Sigmoid colon (tissue), 6 donors: ENCODE measurements at regions not wholly inside any gene's neighbourhood (a gene's known extent, or its start where the extent isn't known, plus 50 kb on each side); places are given as distances from the start of the nearest gene placed in this dataset.
A peak's percentile ranks its signal among the peaks of the same experiment; 100 is the strongest.
"Not testable (repeated sequence)": the region's sequence is repeated elsewhere in the genome, so short reads cannot be mapped to it uniquely, and the experiment has no call there.

Experiments used
- DNase-seq: peaks from one replicate; pipeline ENCODE4 v3.0.0-alpha.2; 2019
- H3K27ac ChIP-seq, 4 donors: fragments of 200-600 bp; sonication (generic); one replicate each; pipeline ENCODE4 v1.5.1; 2016 to 2019; ENCODE audit warnings: mild to moderate bottlenecking in 1 of 4
- H3K27me3 ChIP-seq, 3 donors: fragments of 200-600 bp; sonication (generic); one replicate each; pipeline ENCODE4 v1.5.1; 2019; ENCODE audit warnings: mild to moderate bottlenecking in 1 of 3
- H3K36me3 ChIP-seq, 4 donors: fragments of 200-600 bp; sonication (generic); one replicate each; pipeline ENCODE4 v1.5.1; 2016 to 2019
- H3K4me1 ChIP-seq, 4 donors: fragments of 200-600 bp; sonication (generic); one replicate each; pipeline ENCODE4 v1.5.1; 2017 to 2019
- H3K4me3 ChIP-seq, 4 donors: fragments of 200-600 bp; sonication (generic); one replicate each; pipeline ENCODE4 v1.5.1; 2017 to 2019; ENCODE audit warnings: mild to moderate bottlenecking in 2 of 4, moderate library complexity in 1 of 4
- H3K9me3 ChIP-seq, 4 donors: fragments of 200-600 bp in 3 of 4; sonication (generic) in 3 of 4; one replicate each; pipeline versions ENCODE4 v1.5.1 to v1.6.1; 2013 to 2019
- CTCF ChIP-seq, 4 experiments: fragments of 450-650 bp in 3 of 4; fragments of 200-600 bp in 1 of 4; IDR thresholded peaks; one replicate each; pipeline ENCODE4 v1.5.1; 2016 to 2019; ENCODE audit warnings: antibody characterized with exemption in 4 of 4, mild to moderate bottlenecking in 3 of 4, moderate library complexity in 2 of 4
- EP300 ChIP-seq, 4 donors: sonication (generic); formaldehyde crosslinking; IDR thresholded peaks; one replicate each; pipeline ENCODE4 v1.6.1; 2017; ENCODE audit warnings: antibody characterized with exemption in 4 of 4
- POLR2A ChIP-seq, 2 donors: fragments of 450-650 bp; IDR thresholded peaks; one replicate each; pipeline ENCODE4 v1.6.1; 2016; ENCODE audit warnings: antibody characterized with exemption in 2 of 2, mild to moderate bottlenecking in 2 of 2, moderate library complexity in 2 of 2
- POLR2AphosphoS5 ChIP-seq, 4 donors: sonication (generic); formaldehyde crosslinking; IDR thresholded peaks; one replicate each; pipeline ENCODE4 v1.6.1; 2017; ENCODE audit warnings: antibody characterized with exemption in 4 of 4
- WGBS, 2 donors: extraction: QIAGEN DNeasy Blood & Tissue Kit; methylation state at CpG; one replicate each; pipeline ENCODE4 v1.1.7; 2013; 5-methylcytosine and 5-hydroxymethylcytosine counted together
- intact Hi-C: fragments of 100-400 bp; cut with DNase I; formaldehyde crosslinking; loops from one replicate; pipeline ENCODE4 v1.15.1; 2023
- donor health status: healthy with polysubstance abuse.
- donor health status: healthy.

DNA sequence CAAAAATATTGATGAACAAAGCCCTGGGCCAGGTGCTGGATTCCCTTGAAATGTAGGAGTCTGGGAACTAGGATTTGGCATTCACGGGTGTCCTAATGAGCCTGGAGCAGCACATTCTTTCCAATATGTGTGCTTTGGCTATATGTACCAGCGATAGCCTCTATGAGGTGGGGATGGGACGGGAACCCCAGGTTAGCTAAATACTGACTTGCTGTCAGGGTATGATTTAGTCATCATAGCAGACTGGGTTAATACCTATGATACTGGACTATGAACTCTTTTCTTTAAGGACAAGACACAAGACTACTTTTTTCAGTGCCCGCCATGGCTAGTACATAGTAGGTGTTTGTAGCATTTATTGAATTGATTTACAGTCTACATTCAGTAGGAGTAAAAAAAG, 152.7 kb downstream of the KCNRG start:
- Histone ChIP-seq H3K27me3 (no peaks in the 10 kb centered on the region), H3K27ac (no peak overlapping the region), H3K36me3 (no peaks in the 10 kb centered on the region), H3K4me1 (no peaks in the 10 kb centered on the region), H3K9me3 (no peaks in the 10 kb centered on the region), H3K4me3 (no peak overlapping the region)
- intact Hi-C loops: no loop called here
- TF ChIP-seq POLR2AphosphoS5 (IDR thresholded peaks at IDR 0.05): no peak
- TF ChIP-seq POLR2A (IDR thresholded peaks at IDR 0.05): no peak
- TF ChIP-seq CTCF (IDR thresholded peaks at IDR 0.05): no peak
- no peak for DNase-seq
- 88 to 92% methylated on average over 4 of the region's 4 CpGs for WGBS, 2 donors

DNA sequence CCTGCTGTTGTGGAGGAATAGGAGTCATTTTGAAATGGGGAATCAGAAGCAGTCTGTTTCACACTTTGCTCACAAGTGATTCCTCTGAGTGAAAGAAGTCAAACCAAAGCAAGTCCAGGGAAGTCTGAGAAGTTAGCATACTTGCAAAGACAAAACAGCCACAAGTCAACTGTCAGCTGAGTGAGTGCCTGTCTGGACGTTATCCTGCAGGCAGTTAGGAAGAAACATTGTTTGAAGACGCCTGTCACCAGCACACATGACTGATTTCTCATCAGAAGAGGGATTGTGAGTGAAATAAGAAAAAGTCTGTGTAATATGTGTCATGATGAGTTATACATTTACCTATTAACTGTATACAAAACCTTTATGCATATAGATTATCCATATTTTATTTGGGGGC, 153.5 kb downstream of the KCNRG start:
- Histone ChIP-seq H3K4me3 (no peak overlapping the region), H3K9me3 (no peaks in the 10 kb centered on the region), H3K4me1 (no peaks in the 10 kb centered on the region), H3K36me3 (no peaks in the 10 kb centered on the region), H3K27ac (no peak overlapping the region), H3K27me3 (no peaks in the 10 kb centered on the region)
- no peak for DNase-seq
- intact Hi-C loops: no loop called here
- WGBS, 2 donors: 77 to 82% methylated on average over 2 of the region's 2 CpGs
- TF ChIP-seq POLR2AphosphoS5 (IDR thresholded peaks at IDR 0.05) (no peak), EP300 (IDR thresholded peaks at IDR 0.05) (no peak), POLR2A (IDR thresholded peaks at IDR 0.05) (no peak), CTCF (IDR thresholded peaks at IDR 0.05) (no peak)

DNA sequence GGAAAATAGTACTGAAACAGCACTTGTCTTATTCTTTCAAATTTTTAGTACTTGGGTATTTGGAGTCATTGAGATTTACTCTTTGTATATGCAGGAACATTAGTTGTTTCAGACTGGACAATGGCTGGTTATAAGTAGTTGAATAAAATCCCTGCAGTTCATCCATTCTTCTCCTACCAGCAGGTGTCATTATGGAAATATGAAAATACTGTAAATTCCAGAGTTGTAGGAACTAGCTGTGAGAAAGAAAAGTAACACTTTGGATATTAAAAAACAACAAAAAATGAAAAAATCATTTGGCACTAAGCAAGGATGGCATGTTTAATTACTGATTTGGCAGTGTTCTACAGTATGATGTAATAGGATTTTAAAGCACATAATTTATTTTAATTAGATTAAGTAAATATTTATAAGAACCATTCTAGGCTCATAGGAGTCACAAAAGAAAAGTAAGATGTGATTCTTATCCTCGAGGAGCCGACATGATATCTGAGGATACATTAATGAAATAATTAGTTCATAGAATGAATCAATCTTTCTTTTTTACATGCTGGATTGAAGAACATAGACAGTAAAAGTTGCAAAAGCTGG, 155.3 kb downstream of the KCNRG start:
- Histone ChIP-seq H3K4me1 (no peaks in the 10 kb centered on the region), H3K27ac (no peak overlapping the region), H3K36me3 (no peaks in the 10 kb centered on the region), H3K4me3 (no peak overlapping the region), H3K27me3 (no peaks in the 10 kb centered on the region), H3K9me3 (no peaks in the 10 kb centered on the region)
- DNase-seq: no peak
- 68 to 73% methylated on average over 2 of the region's 2 CpGs for WGBS, 2 donors
- no peak for TF ChIP-seq POLR2A (IDR thresholded peaks at IDR 0.05)
- peak in 3 of 4 experiments; percentile 15 to 37 (median 37) for TF ChIP-seq CTCF (IDR thresholded peaks at IDR 0.05)
- intact Hi-C loops: loop anchor here (5.0 kb wide), 1 partner anchor 362 kb away; no protein-coding TSS in a partner anchor

GRCh38 chr13:50171590-50172282, 156.5 kb downstream of the KCNRG start:
- H3K9me3 ChIP-seq: no peaks in the 10 kb centered on the region
- no peak overlapping the region for H3K27ac ChIP-seq
- no peaks in the 10 kb centered on the region for H3K36me3 ChIP-seq
- no peak for TF ChIP-seq POLR2AphosphoS5 (IDR thresholded peaks at IDR 0.05)
- TF ChIP-seq CTCF (IDR thresholded peaks at IDR 0.05): no peak
- no peak for TF ChIP-seq POLR2A (IDR thresholded peaks at IDR 0.05)
- no peak for TF ChIP-seq EP300 (IDR thresholded peaks at IDR 0.05)
- intact Hi-C loops: loop anchor here (5.0 kb wide), 1 partner anchor 361 kb away; no protein-coding TSS in a partner anchor
- H3K4me1 ChIP-seq: no peaks in the 10 kb centered on the region
- DNase-seq: no peak
- WGBS, 2 donors: 97 to 98% methylated on average over 15 of the region's 15 CpGs
- no peak overlapping the region for H3K4me3 ChIP-seq
- no peaks in the 10 kb centered on the region for H3K27me3 ChIP-seq

DNA sequence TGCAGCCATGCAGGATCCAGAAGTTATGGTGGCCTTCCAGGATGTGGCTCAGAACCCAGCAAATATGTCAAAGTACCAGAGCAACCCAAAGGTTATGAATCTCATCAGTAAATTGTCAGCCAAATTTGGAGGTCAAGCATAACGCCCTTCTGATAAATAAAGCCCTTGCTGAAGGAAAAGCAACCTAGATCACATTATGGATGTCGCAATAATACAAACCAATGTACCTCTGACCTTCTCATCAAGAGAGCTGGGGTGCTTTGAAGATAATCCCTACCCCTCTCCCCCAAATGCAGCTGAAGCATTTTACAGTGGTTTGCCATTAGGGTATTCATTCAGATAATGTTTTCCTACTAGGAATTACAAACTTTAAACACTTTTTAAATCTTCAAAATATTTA, 157.8 kb downstream of the KCNRG start:
- H3K36me3 ChIP-seq, H3K4me3 ChIP-seq, H3K9me3 ChIP-seq, DNase-seq, H3K27ac ChIP-seq, H3K4me1 ChIP-seq, H3K27me3 ChIP-seq: not testable (repeated sequence)
- 89 to 91% methylated on average over 2 of the region's 2 CpGs for WGBS, 2 donors
- intact Hi-C loops: loop anchor here (5.0 kb wide), 1 partner anchor 359 kb away; no protein-coding TSS in a partner anchor
